Left lobe of liver (tissue), 2 donors: ENCODE measurements at regions not wholly inside any gene's neighbourhood (a gene's known extent, or its start where the extent isn't known, plus 50 kb on each side); places are given as distances from the start of the nearest gene placed in this dataset.
A peak's percentile ranks its signal among the peaks of the same experiment; 100 is the strongest.

Experiments used
- ATAC-seq: fragments of 200-7000 bp; cut with Tn5 transposase; one replicate; pipeline ENCODE4 v1.9.1; 2020; ENCODE audit warnings: mild to moderate bottlenecking, moderate library complexity
- DNase-seq: peaks from one replicate; pipeline ENCODE4 v3.0.0-alpha.2; 2020; ENCODE audit warnings: low spot score
- donor health status: DM: no; HTN: no; CAD: no; lungs with moderate emphysema.
- donor health status: DM: no; HTN: yes; CAD: no.

- ATAC-seq (no peak), DNase-seq (no peak)
Observed at GRCh38 chr6:22668307-22668706, 98.9 kb downstream of the HDGFL1 start.

DNA sequence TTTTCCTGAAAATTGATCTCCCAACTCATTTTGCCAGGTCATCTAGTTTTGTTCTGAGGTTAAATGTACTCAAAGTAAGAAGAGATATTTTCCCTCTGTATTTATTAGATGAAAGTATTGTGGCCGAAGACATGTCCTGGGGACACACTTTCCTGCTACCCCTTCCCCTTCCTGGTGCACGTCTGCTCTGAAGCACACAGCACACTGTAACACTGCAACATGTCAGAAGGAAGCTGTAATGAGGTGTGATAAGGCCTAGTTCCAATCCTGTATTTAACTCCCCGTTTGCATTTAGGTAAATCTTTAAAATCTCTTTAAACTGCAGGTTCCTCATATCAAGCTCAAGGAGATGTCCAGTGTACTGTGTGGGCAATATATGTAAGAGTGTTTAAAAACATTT lies 99.4 kb downstream of the HDGFL1 start:
- no peak for ATAC-seq
- no peak for DNase-seq

DNA sequence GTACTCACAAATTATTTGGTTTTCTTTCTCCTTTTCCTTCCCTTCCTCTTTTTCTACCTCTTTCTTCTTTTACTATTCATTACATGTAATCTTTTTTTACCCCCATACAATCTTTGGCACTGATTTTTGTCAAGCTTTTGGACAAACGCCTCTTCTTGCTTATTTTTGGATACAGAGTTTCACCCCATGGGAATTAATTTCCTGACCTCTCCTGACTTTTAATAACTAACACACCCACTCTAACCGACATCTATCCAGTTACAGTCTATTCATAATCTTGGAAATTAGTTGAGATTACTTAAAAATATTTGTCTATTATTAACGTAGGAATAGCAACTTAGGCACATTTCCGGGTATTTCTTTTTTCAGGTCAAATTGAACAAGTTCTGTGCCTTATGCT lies 101.2 kb downstream of the HDGFL1 start:
- ATAC-seq (no peak), DNase-seq (no peak)

DNA sequence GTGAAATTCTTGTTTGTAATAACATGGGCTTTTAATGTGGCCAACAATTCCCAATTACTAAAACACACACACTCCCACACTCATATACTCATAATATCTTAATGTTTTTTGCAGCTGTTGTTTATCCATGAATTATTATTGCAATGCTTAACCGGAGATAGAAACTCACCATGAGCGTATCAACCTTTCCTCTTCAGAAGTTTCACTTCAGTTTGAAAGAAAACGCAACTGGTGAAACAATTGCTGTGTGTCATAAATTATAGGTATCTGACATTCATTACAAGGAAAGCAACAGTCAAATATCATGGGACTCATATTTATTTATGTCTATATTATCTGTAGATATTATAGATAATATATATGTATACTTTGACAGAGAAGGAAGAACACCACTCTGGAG lies 104.1 kb downstream of the HDGFL1 start:
- no peak for DNase-seq
- no peak for ATAC-seq

DNA sequence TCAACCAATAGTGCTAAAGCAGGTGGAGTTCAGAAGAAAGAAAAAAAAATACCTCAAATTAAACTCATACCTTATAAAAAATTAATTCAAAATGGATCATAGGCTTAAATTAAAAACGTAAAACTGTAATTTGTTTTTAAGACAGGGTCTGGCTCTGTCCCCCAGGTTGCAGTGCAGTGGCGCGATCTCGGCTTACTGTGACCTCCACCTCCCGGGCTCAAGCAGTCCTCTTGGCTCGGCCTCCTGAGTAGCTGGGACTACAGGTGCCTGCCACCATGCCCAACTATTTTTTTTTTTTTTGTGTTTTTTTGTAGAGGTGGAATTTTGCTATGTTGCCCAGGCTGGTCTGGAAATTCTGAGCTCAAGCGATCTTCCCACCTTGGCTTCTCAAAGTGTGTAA lies 111.6 kb downstream of the HDGFL1 start:
- ATAC-seq: no peak

GRCh38 chr6:22681761-22682160 lies 112.4 kb downstream of the HDGFL1 start:
- ATAC-seq: no peak
- DNase-seq: no peak

More for the DNA sequence above, 111.6 kb downstream of the HDGFL1 start:
- DNase-seq: no peak

DNA sequence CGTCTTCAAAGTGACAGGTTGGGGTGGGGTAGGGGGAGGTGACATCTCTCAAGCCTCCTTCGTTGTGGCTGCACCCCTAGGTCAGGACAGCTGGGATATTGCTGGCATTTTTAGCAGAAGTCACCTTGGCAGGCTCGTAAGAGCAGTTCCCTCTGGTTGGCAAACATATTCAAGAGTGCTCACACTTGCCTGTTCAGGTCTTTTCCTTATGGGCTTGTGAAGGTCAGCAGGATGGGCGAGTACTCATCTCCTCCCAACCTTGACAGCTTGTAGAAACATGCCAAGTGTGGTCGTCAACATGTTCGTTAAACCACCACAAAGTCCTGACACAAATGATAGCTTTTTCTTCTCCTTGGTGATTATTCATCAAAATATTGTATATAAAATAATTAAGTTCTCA lies 113.6 kb downstream of the HDGFL1 start:
- ATAC-seq: no peak
- no peak for DNase-seq

- DNase-seq (no peak), ATAC-seq (no peak)
Observed at GRCh38 chr6:22690446-22690845, 121.1 kb downstream of the HDGFL1 start.

DNA sequence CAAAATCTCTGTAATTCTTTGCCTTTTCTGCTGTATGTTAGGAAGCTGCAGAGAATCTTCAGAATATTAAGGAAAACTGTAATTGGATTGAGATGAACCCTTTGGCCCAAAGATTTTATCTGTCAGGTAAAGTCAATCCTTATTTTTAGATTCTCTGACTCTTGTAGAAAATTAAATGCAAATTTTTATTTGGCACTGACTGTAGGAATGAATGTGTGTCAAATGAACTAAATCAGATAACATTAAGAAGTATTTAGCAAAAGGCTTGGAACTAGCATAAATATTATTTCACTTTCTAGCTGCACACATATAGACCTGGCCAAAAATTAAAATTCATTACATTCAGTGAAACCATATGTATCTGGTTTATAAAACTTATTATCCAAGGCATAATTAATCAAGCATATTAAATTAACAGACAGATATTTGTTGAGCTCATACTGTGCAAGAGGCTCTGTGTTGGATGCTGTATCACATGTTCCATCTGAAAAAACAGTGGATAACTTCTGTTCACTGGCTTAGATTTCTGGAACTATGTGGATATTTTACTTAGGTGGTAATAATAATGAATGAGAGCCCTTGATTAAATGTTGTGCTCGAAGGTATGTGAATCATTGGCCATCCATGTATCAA lies 124.8 kb downstream of the HDGFL1 start:
- DNase-seq (no peak), ATAC-seq (no peak)

DNA sequence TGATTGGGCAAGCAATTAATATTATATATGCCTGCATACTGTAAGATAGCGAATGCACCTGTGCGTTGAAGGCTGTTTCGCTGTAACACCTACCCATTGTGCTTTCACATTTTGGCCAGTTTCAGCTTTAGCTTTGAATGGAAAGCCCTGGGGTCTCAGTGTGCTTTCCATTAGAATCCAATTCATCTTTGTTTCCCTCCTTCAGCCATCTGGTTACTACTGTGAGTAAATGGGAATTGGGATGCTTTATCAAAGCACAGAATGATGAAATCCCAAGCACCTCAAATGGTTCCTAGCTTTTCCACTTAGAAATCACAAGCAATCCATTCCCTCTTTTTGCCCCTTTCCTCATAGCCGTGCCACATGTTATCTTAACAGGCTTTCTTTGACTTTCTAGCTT lies 127.1 kb downstream of the HDGFL1 start:
- DNase-seq (no peak), ATAC-seq (no peak)

DNA sequence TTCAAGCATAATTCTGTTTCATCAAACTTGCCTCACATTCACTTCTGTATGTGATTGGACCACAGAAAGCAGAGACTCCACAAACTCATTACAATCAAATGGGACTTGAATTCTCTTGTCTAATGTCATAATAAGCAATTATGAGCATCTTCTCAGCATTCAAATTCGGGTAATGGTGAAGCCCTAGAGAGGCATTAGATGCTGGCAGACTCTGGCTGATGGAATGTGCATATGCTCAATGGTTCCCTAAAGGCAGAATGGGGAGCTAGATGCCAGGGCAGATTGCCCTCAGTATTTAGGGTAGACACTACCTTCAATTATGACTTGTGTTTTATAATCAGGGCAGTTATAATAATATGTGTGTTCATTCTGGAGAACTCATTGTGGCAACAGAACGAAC lies 127.9 kb downstream of the HDGFL1 start:
- ATAC-seq (no peak), DNase-seq (no peak)

DNA sequence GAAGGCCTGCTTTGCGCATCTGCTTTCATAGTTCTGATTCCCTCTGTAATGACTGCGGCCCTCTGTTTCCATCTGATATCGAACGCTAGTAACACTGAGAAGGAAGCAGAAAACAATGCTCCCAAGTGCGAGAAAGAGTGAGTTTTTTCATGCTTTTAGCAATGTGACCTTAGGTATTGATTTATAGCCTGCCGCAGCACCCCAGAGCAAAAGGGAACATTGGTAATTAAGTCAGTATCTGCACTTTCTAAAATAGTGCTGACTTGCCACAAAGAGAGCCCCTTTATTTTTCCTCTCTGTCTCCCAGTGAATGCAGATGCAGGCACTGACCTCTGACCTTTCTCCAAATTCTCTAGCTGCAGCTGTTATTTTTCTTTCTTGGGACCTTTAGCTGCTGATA lies 129.8 kb downstream of the HDGFL1 start:
- ATAC-seq: no peak
- no peak for DNase-seq

GRCh38 chr6:22706651-22707050 lies 137.3 kb downstream of the HDGFL1 start:
- ATAC-seq (no peak), DNase-seq (no peak)

DNA sequence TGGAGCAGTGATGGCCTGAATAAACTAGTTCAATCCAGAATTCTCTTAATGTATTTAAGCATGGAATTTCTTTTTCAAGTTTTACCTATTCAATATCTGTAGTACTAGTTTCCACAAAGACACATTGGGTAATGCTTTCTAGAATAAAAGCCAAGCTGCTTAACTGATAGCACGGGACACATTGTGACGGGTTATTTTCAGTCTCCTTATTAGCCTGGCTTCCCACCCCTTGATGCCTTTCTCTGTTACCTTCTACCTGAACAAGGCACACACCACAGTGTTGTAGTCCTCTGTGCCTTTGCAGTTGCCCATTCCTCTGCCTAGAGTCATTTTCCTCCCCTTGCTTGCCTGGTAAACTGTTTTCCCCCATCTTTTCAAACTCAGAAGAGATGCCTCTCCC lies 139.1 kb downstream of the HDGFL1 start:
- DNase-seq (no peak), ATAC-seq (no peak)

GRCh38 chr6:22709803-22710202 lies 140.4 kb downstream of the HDGFL1 start:
- no peak for ATAC-seq
- no peak for DNase-seq

- no peak for DNase-seq
- no peak for ATAC-seq
Observed at GRCh38 chr6:22716721-22717120, 147.4 kb downstream of the HDGFL1 start.

GRCh38 chr6:22717915-22718314 lies 148.5 kb downstream of the HDGFL1 start:
- no peak for DNase-seq

GRCh38 chr6:22722913-22723312 lies 153.5 kb downstream of the HDGFL1 start:
- no peak for ATAC-seq
- no peak for DNase-seq

More at GRCh38 chr6:22717915-22718314, 148.5 kb downstream of the HDGFL1 start:
- ATAC-seq: no peak

DNA sequence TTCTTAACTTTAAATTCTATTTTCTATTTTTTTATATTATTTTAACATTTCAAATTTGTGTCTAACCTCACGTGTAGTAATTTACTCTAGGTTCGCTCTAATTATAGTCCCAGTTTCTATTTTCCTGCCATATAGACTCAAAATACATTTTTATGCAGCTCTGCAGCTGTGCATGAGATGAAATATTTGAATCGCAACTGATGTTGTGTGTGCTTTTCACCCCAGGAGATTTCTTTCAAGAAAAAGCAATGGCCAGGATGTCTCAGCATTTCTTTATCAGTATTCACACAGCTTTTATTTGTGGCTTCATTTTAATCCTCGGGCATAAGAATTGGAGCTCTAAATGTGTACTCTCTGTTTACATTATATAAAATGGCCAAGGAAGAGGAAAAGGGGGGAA lies 157.6 kb downstream of the HDGFL1 start:
- DNase-seq (no peak), ATAC-seq (no peak)

- ATAC-seq (no peak), DNase-seq (no peak)
Observed at GRCh38 chr6:22727710-22728109, 158.3 kb downstream of the HDGFL1 start.

GRCh38 chr6:22732176-22732970 lies 163.0 kb downstream of the HDGFL1 start:
- ATAC-seq: no peak
- no peak for DNase-seq

DNA sequence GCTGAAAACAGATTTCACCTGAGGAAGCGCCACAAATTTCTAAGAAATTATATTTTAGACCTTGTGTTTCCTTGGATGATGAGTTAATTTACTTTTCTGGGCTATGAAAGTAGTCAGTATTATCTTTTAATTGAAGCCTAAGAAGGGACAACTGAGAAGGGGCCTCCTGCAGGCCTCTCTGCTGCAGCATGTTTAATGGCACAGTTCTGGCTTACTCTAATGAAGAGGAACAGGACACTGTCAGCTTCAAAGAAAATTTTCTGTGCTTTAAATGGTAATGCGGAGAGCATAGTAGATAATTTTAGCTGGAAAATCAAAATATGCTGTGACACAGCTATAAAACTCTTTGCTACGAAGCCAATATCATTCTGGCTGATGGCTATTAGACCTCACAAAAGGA lies 167.4 kb downstream of the HDGFL1 start:
- ATAC-seq: no peak
- no peak for DNase-seq

- no peak for DNase-seq
- ATAC-seq: peak; percentile 44
Observed at GRCh38 chr6:22737331-22737730, 168.0 kb downstream of the HDGFL1 start.
